Sigmoid colon (tissue), 6 donors: ENCODE measurements at regions not wholly inside any gene's neighbourhood (a gene's known extent, or its start where the extent isn't known, plus 50 kb on each side); places are given as distances from the start of the nearest gene placed in this dataset.

Source experiments
- DNase-seq: peaks from one replicate; pipeline ENCODE4 v3.0.0-alpha.2; 2019
- H3K27ac ChIP-seq, 4 donors: fragments of 200-600 bp; sonication (generic); one replicate each; pipeline ENCODE4 v1.5.1; 2016 to 2019; ENCODE audit warnings: mild to moderate bottlenecking in 1 of 4
- H3K27me3 ChIP-seq, 3 donors: fragments of 200-600 bp; sonication (generic); one replicate each; pipeline ENCODE4 v1.5.1; 2019; ENCODE audit warnings: mild to moderate bottlenecking in 1 of 3
- H3K36me3 ChIP-seq, 4 donors: fragments of 200-600 bp; sonication (generic); one replicate each; pipeline ENCODE4 v1.5.1; 2016 to 2019
- H3K4me1 ChIP-seq, 4 donors: fragments of 200-600 bp; sonication (generic); one replicate each; pipeline ENCODE4 v1.5.1; 2017 to 2019
- H3K4me3 ChIP-seq, 4 donors: fragments of 200-600 bp; sonication (generic); one replicate each; pipeline ENCODE4 v1.5.1; 2017 to 2019; ENCODE audit warnings: mild to moderate bottlenecking in 2 of 4, moderate library complexity in 1 of 4
- H3K9me3 ChIP-seq, 4 donors: fragments of 200-600 bp in 3 of 4; sonication (generic) in 3 of 4; one replicate each; pipeline versions ENCODE4 v1.5.1 to v1.6.1; 2013 to 2019
- EP300 ChIP-seq, 4 donors: sonication (generic); formaldehyde crosslinking; IDR thresholded peaks; one replicate each; pipeline ENCODE4 v1.6.1; 2017; ENCODE audit warnings: antibody characterized with exemption in 4 of 4
- POLR2A ChIP-seq, 2 donors: fragments of 450-650 bp; IDR thresholded peaks; one replicate each; pipeline ENCODE4 v1.6.1; 2016; ENCODE audit warnings: antibody characterized with exemption in 2 of 2, mild to moderate bottlenecking in 2 of 2, moderate library complexity in 2 of 2
- POLR2AphosphoS5 ChIP-seq, 4 donors: sonication (generic); formaldehyde crosslinking; IDR thresholded peaks; one replicate each; pipeline ENCODE4 v1.6.1; 2017; ENCODE audit warnings: antibody characterized with exemption in 4 of 4
- WGBS, 2 donors: extraction: QIAGEN DNeasy Blood & Tissue Kit; methylation state at CpG; one replicate each; pipeline ENCODE4 v1.1.7; 2013; 5-methylcytosine and 5-hydroxymethylcytosine counted together
- intact Hi-C: fragments of 100-400 bp; cut with DNase I; formaldehyde crosslinking; loops from one replicate; pipeline ENCODE4 v1.15.1; 2023
- TF ChIP-seq, protein P1 (sequence below), 4 experiments: fragments of 450-650 bp in 3 of 4; fragments of 200-600 bp in 1 of 4; IDR thresholded peaks; one replicate each; pipeline ENCODE4 v1.5.1; 2016 to 2019; ENCODE audit warnings: antibody characterized with exemption in 4 of 4, mild to moderate bottlenecking in 3 of 4, moderate library complexity in 2 of 4
- donor health status: healthy with polysubstance abuse.
- donor health status: healthy.

DNA sequence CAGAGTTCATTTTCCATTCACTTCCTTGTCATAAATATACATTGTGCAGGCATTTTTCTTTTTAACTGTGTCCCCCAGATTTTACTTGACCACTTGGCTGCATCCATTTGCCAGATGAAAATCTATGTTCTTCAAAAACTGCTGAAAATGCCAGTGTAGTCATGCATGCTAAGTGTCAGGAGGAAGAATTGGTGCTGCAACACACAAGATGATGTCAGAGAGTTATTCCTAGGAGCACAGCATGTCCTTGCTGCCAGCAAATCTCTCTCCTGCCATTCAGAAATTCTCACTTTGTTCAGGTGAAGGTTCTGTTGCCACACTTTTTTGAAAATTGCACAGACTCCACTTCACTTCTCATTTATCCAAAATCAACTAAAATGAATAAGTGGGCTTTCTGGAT lies 106.4 kb upstream of the MAGI3 start:
- Histone ChIP-seq H3K4me1 (peaks cover 0 to 21% (median 3%) of the 10 kb centered on the region in 4 donors), H3K27me3 (no peaks in the 10 kb centered on the region), H3K9me3 (no peaks in the 10 kb centered on the region), H3K4me3 (no peak overlapping the region), H3K27ac (no peak overlapping the region), H3K36me3 (no peaks in the 10 kb centered on the region)
- TF ChIP-seq, protein P1, sequence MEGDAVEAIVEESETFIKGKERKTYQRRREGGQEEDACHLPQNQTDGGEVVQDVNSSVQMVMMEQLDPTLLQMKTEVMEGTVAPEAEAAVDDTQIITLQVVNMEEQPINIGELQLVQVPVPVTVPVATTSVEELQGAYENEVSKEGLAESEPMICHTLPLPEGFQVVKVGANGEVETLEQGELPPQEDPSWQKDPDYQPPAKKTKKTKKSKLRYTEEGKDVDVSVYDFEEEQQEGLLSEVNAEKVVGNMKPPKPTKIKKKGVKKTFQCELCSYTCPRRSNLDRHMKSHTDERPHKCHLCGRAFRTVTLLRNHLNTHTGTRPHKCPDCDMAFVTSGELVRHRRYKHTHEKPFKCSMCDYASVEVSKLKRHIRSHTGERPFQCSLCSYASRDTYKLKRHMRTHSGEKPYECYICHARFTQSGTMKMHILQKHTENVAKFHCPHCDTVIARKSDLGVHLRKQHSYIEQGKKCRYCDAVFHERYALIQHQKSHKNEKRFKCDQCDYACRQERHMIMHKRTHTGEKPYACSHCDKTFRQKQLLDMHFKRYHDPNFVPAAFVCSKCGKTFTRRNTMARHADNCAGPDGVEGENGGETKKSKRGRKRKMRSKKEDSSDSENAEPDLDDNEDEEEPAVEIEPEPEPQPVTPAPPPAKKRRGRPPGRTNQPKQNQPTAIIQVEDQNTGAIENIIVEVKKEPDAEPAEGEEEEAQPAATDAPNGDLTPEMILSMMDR (IDR thresholded peaks at IDR 0.05), result no peak
- TF ChIP-seq POLR2AphosphoS5 (IDR thresholded peaks at IDR 0.05) (no peak), EP300 (IDR thresholded peaks at IDR 0.05) (no peak), POLR2A (IDR thresholded peaks at IDR 0.05) (no peak)
- no peak for DNase-seq
- intact Hi-C loops, result no loop called here

DNA sequence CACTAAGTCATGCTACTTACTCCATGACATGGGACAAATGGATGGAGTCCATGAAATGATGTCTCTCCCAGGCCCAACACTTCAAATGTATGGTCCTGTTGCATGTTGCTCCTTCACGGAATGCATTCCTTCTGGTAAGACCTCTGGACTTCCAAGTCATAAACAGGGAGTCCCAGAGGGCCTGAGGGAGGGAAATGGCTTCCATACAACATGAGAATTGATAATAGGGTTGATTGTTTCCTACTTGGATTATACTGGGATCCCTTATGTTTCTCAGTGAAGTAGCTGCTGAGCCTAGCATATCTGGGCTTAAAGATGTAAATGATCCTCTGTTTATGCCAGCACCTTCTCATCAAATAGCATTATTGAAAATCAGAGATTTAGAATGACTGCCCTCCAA lies 104.2 kb upstream of the MAGI3 start:
- no peak for DNase-seq
- TF ChIP-seq EP300 (IDR thresholded peaks at IDR 0.05), result no peak
- TF ChIP-seq, protein P1 (IDR thresholded peaks at IDR 0.05), result no peak
- no peak for TF ChIP-seq POLR2A (IDR thresholded peaks at IDR 0.05)
- TF ChIP-seq POLR2AphosphoS5 (IDR thresholded peaks at IDR 0.05), result no peak
- Histone ChIP-seq H3K9me3 (no peaks in the 10 kb centered on the region), H3K4me1 (peaks cover 0 to 18% (median 3%) of the 10 kb centered on the region in 4 donors), H3K27ac (no peak overlapping the region), H3K36me3 (no peaks in the 10 kb centered on the region), H3K27me3 (no peaks in the 10 kb centered on the region), H3K4me3 (no peak overlapping the region)
- intact Hi-C loops, result no loop called here
- WGBS, 2 donors, result 88 to 96% methylated on average over 1 of the region's 1 CpG

DNA sequence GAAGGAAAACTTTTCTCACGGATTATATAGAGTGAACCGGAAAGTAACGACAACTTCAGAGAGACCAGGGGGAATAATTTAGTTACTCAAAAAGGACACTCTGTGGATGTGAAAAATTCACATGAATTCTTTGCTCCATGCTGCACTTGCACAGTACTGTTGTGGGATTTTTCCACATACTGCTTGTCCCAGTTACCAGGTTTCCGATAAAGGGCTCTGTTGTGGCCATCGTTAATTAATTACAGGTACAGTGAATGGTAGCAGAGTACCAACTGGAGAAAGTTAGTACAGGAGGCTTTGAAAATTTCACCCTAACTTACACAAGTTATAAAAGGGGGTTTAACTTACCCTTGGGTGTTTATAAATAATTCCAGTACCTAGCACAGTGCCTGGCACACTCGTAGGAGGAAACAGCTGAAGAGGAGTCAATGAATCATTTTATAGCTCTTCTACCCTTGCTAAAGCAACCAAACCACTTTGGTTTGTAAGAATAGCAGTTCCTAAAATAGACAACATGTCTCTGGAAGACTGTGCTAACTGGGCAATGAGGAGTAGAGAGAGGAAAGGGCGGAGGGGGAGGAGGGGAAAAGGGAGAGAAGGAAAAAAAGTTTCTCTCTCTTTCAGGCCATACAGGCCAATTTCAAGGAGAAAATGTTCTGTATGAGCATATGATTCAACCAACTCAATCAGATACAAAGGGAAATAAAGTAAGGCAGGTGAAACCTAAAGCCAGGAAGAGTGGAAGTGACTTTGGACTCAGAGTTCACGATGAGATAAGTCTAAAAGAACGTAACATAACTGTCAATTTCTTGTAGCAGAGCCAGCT lies 98.3 kb upstream of the MAGI3 start:
- no peak for DNase-seq
- 67 to 80% methylated on average over 9 of the region's 9 CpGs for WGBS, 2 donors
- Histone ChIP-seq H3K9me3 (no peaks in the 10 kb centered on the region), H3K4me1 (no peaks in the 10 kb centered on the region), H3K27me3 (no peaks in the 10 kb centered on the region), H3K27ac (no peak overlapping the region), H3K36me3 (no peaks in the 10 kb centered on the region), H3K4me3 (no peak overlapping the region)
- TF ChIP-seq POLR2A (IDR thresholded peaks at IDR 0.05) (no peak), POLR2AphosphoS5 (IDR thresholded peaks at IDR 0.05) (no peak), EP300 (IDR thresholded peaks at IDR 0.05) (no peak)
- TF ChIP-seq, protein P1 (IDR thresholded peaks at IDR 0.05), result no peak
- intact Hi-C loops, result no loop called here

DNA sequence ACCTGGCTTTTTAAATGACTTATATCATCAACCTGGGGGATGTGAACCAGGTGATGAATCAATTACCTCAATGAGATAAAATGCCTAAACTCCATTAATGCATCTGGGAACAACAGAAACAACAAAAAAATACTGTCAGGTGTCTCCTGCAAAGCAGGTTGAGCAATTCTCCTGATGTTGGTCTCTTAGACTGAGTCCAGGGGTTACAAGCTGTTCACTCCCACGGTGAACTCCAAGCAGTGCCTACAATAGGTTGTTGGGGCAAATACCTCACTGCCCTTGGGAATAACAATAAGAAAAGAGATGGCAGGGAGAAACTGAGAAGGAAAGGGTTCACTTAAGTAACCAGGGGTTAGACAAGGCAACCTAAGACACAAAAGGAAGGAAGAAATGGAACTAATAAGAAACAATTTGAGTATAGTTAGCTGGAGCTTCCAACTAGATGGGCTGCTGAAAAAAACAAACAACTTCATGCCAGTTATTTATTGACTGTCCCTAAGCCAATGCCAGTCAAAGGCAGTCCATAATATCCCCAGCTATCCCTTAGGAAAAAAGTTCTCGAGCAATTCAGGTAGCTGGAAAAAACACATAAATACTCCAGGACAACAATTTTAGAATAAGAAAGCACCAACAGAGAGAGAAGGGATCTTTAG lies 97.6 kb upstream of the MAGI3 start:
- Histone ChIP-seq H3K27ac (no peak overlapping the region), H3K9me3 (no peaks in the 10 kb centered on the region), H3K4me3 (no peak overlapping the region), H3K36me3 (no peaks in the 10 kb centered on the region), H3K27me3 (no peaks in the 10 kb centered on the region), H3K4me1 (no peaks in the 10 kb centered on the region)
- TF ChIP-seq, protein P1 (IDR thresholded peaks at IDR 0.05), result no peak
- WGBS, 2 donors, result 57 to 84% methylated on average over 2 of the region's 2 CpGs
- intact Hi-C loops, result no loop called here
- DNase-seq, result no peak
